IMR-90 (cell line): ENCODE measurements at regions not wholly inside any gene's neighbourhood (a gene's known extent, or its start where the extent isn't known, plus 50 kb on each side); places are given as distances from the start of the nearest gene placed in this dataset.
A peak's percentile ranks its signal among the peaks of the same experiment; 100 is the strongest.

ENCODE experiments used
- ATAC-seq: fragments of 200-7000 bp; cut with Tn5 transposase; 2 replicates; pipeline ENCODE4 v1.9.1; 2020; ENCODE audit warnings: low read depth, mild to moderate bottlenecking, moderate library complexity
- BruUV-seq: library from RNA; stranded (reverse); fragments of 400-500 nt; replicated peaks from 2 replicates; lab custom pipeline; 2021; lab: Mats Ljungman, UMichigan
- CTCF ChIA-PET: fragments of 300-600 bp; formaldehyde crosslinking; extraction: SDS; loops from one replicate; lab custom pipeline; 2021; ENCODE audit warnings: antibody characterized with exemption; lab: Yijun Ruan, JAX
- POLR2A ChIA-PET: fragments of 300-600 bp; sonication (Branson Sonifier 250); formaldehyde crosslinking; loops from one replicate; lab custom pipeline; 2022; ENCODE audit warnings: antibody characterized with exemption; ENCODE audit not compliant: unreplicated experiment; lab: Charles Lee
- DNase-seq: peaks from one replicate; pipeline ENCODE4 v3.0.0; 2013
- H2AFZ ChIP-seq: replicated peaks from 2 replicates; pipeline ENCODE3; 2013; ENCODE audit warnings: low read length, mild to moderate bottlenecking; ENCODE audit not compliant: poor library complexity
- H2AK5ac ChIP-seq: 2 replicates; pipeline ENCODE4 v1.6.1; 2013; ENCODE audit warnings: low read depth, low read length, inconsistent platforms
- H2AK9ac ChIP-seq: replicated peaks from 2 replicates; pipeline ENCODE3; 2013; ENCODE audit warnings: mild to moderate bottlenecking, low read depth, low read length, moderate library complexity; ENCODE audit not compliant: poor library complexity
- H2BK120ac ChIP-seq: 2 replicates; pipeline ENCODE4 v1.6.1; 2013; ENCODE audit warnings: low read depth, low read length, inconsistent platforms
- H2BK15ac ChIP-seq: 3 replicates; pipeline ENCODE4 v1.6.1; 2013; ENCODE audit warnings: low read depth, low read length, inconsistent platforms
- H2BK20ac ChIP-seq: 2 replicates; pipeline ENCODE4 v1.6.1; 2013; ENCODE audit warnings: low read depth, mild to moderate bottlenecking, inconsistent platforms, low read length, moderate library complexity
- H2BK5ac ChIP-seq: 2 replicates; pipeline ENCODE4 v1.6.1; 2013; ENCODE audit warnings: mild to moderate bottlenecking, low read depth, low read length, inconsistent platforms; ENCODE audit not compliant: poor library complexity, severe bottlenecking
- H3K14ac ChIP-seq: replicated peaks from 2 replicates; pipeline ENCODE4 v1.6.1; 2013; ENCODE audit warnings: low read depth, low read length, inconsistent platforms
- H3K18ac ChIP-seq: 2 replicates; pipeline ENCODE4 v1.6.1; 2013; ENCODE audit warnings: low read depth, low read length, control low read depth
- H3K23ac ChIP-seq: 2 replicates; pipeline ENCODE4 v1.6.1; 2013; ENCODE audit warnings: low read depth, low read length, inconsistent platforms
- H3K27ac ChIP-seq: 2 replicates; pipeline ENCODE4 v1.5.1; 2013; ENCODE audit warnings: mild to moderate bottlenecking, control low read depth, low read length; ENCODE audit not compliant: insufficient read depth
- H3K27me3 ChIP-seq: 2 replicates; pipeline ENCODE4 v1.6.1; 2013; ENCODE audit warnings: low read length; ENCODE audit not compliant: control insufficient read depth, insufficient read depth
- H3K36me3 ChIP-seq: 2 replicates; pipeline ENCODE4 v1.6.1; 2013; ENCODE audit warnings: low read length, mixed read lengths; ENCODE audit not compliant: control insufficient read depth, insufficient read depth
- H3K4ac ChIP-seq: 2 replicates; pipeline ENCODE4 v1.6.1; 2013; ENCODE audit warnings: low read depth, low read length, inconsistent platforms
- H3K4me1 ChIP-seq: 2 replicates; pipeline ENCODE4 v1.6.1; 2013; ENCODE audit warnings: low read length, mixed read lengths; ENCODE audit not compliant: control insufficient read depth, insufficient read depth
- H3K4me2 ChIP-seq: 2 replicates; pipeline ENCODE4 v1.6.1; 2013; ENCODE audit warnings: low read depth, mild to moderate bottlenecking, control low read depth, low read length, moderate library complexity
- H3K4me3 ChIP-seq: 2 replicates; pipeline ENCODE4 v1.5.1; 2013; ENCODE audit warnings: low read depth, mild to moderate bottlenecking, control low read depth, low read length, moderate library complexity; ENCODE audit not compliant: insufficient read depth
- H3K56ac ChIP-seq: 2 replicates; pipeline ENCODE4 v1.6.1; 2013; ENCODE audit warnings: low read length, inconsistent platforms; ENCODE audit not compliant: insufficient read depth; ENCODE audit errors: extremely low read depth
- H3K79me1 ChIP-seq, 2 experiments: 2 replicates each; pipeline ENCODE4 v1.6.1; 2013; ENCODE audit warnings: low read length in 2 of 2, inconsistent platforms in 1 of 2, low read depth in 1 of 2
- H3K9ac ChIP-seq: 2 replicates; pipeline ENCODE4 v1.6.1; 2013; ENCODE audit warnings: low read depth, low read length, control low read depth
- H3K9me1 ChIP-seq: 2 replicates; pipeline ENCODE4 v1.6.1; 2013; ENCODE audit warnings: low read length, inconsistent platforms; ENCODE audit not compliant: insufficient read depth
- H3K9me3 ChIP-seq: 2 replicates; pipeline ENCODE4 v1.6.1; 2013; ENCODE audit warnings: low read length; ENCODE audit not compliant: control insufficient read depth, insufficient read depth
- H4K20me1 ChIP-seq: 2 replicates; pipeline ENCODE4 v1.6.1; 2013; ENCODE audit warnings: low read length, inconsistent platforms; ENCODE audit not compliant: insufficient read depth
- H4K5ac ChIP-seq: 2 replicates; pipeline ENCODE4 v1.6.1; 2013; ENCODE audit warnings: mild to moderate bottlenecking, low read depth, low read length, control low read depth
- H4K8ac ChIP-seq, 2 experiments: 2 replicates each; pipeline ENCODE4 v1.6.1; 2013; ENCODE audit warnings: low read depth in 2 of 2, low read length in 2 of 2, control low read depth in 1 of 2, inconsistent platforms in 1 of 2
- H4K91ac ChIP-seq: 2 replicates; pipeline ENCODE4 v1.6.1; 2013; ENCODE audit warnings: low read depth, low read length, inconsistent platforms; ENCODE audit not compliant: insufficient read depth
- CEBPB ChIP-seq: IDR thresholded peaks from 2 replicates; pipeline ENCODE4 v1.6.1; 2012; ENCODE audit warnings: low read depth, low read length, improper control_type of control experiment
- CTCF ChIP-seq: conservative IDR thresholded peaks from 2 replicates; pipeline ENCODE4 v1.5.1; 2012; ENCODE audit warnings: mild to moderate bottlenecking, low read depth, low read length, improper control_type of control experiment
- MAFK ChIP-seq: IDR thresholded peaks from 2 replicates; pipeline ENCODE4 v1.6.1; 2012; ENCODE audit warnings: low read depth, low read length, improper control_type of control experiment
- MAZ ChIP-seq: IDR thresholded peaks from 2 replicates; pipeline ENCODE4 v1.6.1; 2012; ENCODE audit warnings: low read depth, mild to moderate bottlenecking, low read length, improper control_type of control experiment, moderate library complexity, borderline replicate concordance
- MXI1 ChIP-seq: IDR thresholded peaks from 2 replicates; pipeline ENCODE4 v1.6.1; 2012; ENCODE audit warnings: low read depth, mild to moderate bottlenecking, low read length, moderate library complexity, borderline replicate concordance
- NFE2L2 ChIP-seq: fragments of 150-350 bp; IDR thresholded peaks from 2 replicates; pipeline ENCODE4 v1.6.1; 2016; ENCODE audit warnings: low read depth, mild to moderate bottlenecking, low read length
- POLR2A ChIP-seq: IDR thresholded peaks from 2 replicates; pipeline ENCODE4 v1.6.1; 2012; ENCODE audit warnings: mild to moderate bottlenecking, low read depth, low read length
- RAD21 ChIP-seq: IDR thresholded peaks from 2 replicates; pipeline ENCODE4 v1.6.1; 2012; ENCODE audit warnings: low read length, improper control_type of control experiment
- RCOR1 ChIP-seq: IDR thresholded peaks from 2 replicates; pipeline ENCODE4 v1.6.1; 2012; ENCODE audit warnings: mild to moderate bottlenecking, low read length, improper control_type of control experiment; ENCODE audit not compliant: insufficient replicate concordance
- USF2 ChIP-seq: fragments of 150-350 bp; IDR thresholded peaks from 2 replicates; pipeline ENCODE4 v1.6.1; 2017; ENCODE audit warnings: mild to moderate bottlenecking, antibody characterized with exemption, low read length, low read depth
- WGBS, 2 experiments: methylation state at CpG; one replicate each; pipeline versions ENCODE4 v1.1.5 to v1.1.7; 2013; ENCODE audit warnings: missing lambda C conversion rate in 2 of 2; ENCODE audit not compliant: insufficient read length in 1 of 2; ENCODE audit errors: extremely low coverage in 2 of 2; 5-methylcytosine and 5-hydroxymethylcytosine counted together
- dilution Hi-C: fragments of 300-500 bp; cut with HindIII; formaldehyde crosslinking; loops from one replicate; pipeline ENCODE4 v1.14.3; 2018; ENCODE audit warnings: low sequenced_read_pairs; ENCODE audit not compliant: unreplicated experiment
- in situ Hi-C: fragments of 300-500 bp; cut with MboI; formaldehyde crosslinking; loops from 3 replicates; pipeline ENCODE4 v1.14.3; 2019; ENCODE audit warnings: low sequenced_read_pairs, inconsistent platforms, mixed read lengths
- intact Hi-C: fragments of 100-400 bp; cut with micrococcal nuclease; formaldehyde crosslinking; loops from 2 replicates; pipeline ENCODE4 v1.10.0; 2022
- TF ChIP-seq, protein P1 (sequence below): fragments of 150-350 bp; IDR thresholded peaks from 2 replicates; pipeline ENCODE4 v1.6.1; 2016; ENCODE audit warnings: low read depth, mild to moderate bottlenecking, low read length, moderate library complexity, borderline replicate concordance

DNA sequence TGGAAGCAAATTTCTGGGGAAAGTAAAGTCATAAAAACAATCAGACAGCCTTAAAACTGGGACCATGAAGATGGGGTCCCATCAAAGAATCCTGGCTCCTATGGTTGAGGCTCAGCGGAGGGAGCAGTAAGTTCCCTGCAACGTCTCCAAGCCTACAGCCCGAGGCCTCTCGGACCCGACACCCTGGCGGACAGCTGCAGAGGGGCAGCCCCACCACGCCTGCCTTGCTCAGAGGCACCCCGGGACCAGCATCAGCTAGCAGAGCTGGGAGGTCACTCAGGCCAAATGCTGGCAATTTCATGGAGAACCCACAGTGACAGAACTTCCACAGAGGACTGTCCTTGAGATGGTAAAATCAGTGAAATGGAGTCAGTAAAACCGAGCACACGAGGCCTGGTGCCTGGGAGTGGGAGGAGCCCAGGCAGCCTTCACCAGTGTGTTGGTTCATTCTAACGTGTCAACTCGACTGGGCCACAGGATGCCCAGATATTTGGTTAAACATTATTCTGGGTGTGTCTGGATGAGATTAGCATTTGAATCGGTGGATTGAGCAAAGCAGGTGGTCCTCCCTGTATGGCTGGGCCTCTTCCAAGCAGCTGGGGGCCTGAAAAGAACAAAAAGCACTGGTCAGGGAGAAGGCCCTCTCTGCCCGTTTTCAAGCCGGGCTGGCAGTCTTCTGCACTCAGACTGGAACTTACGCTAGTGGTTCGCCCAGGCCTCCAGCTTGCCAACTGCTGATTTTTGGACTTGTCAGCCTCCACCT, 96.2 kb upstream of the INSIG1 start:
- in situ Hi-C loops (no loop called here), dilution Hi-C loops (no loop called here), intact Hi-C loops (no loop called here)
- Histone ChIP-seq H2AK9ac (no peak overlapping the region), H3K4me3 (no peak overlapping the region), H3K4me1 (peaks cover 5% of the 10 kb centered on the region; the same call in 1 of the 2 replicates), H3K14ac (no peak overlapping the region), H2AK5ac (no peak overlapping the region), H3K18ac (no peak overlapping the region), H4K5ac (no peak overlapping the region), H3K36me3 (no peaks in the 10 kb centered on the region), H4K8ac (no peak overlapping the region), H3K9me3 (peaks cover 2% of the 10 kb centered on the region), H4K91ac (no peak overlapping the region), H2BK15ac (0 out of 3 replicates have a peak overlapping the region, but pooled peaks have one; percentile 49), H2AFZ (no peak overlapping the region), H3K27ac (no peak overlapping the region), H3K23ac (no peak overlapping the region), H2BK5ac (no peak overlapping the region), H3K79me1 (no peaks in the 10 kb centered on the region), H2BK120ac (no peak overlapping the region; the same call in 1 of the 2 replicates), H3K9me1 (peaks cover 16% of the 10 kb centered on the region), H3K4ac (no peak overlapping the region), H4K20me1 (no peaks in the 10 kb centered on the region), H2BK20ac (no peak overlapping the region), H3K27me3 (no peaks in the 10 kb centered on the region), H3K9ac (no peak overlapping the region), H3K56ac (no peak overlapping the region), H3K4me2 (no peak overlapping the region)
- no peak for ATAC-seq
- TF ChIP-seq MXI1 (no peak), MAFK (no peak), CEBPB (no peak), CTCF (no peak), MAZ (no peak), USF2 (no peak), NFE2L2 (no peak), RAD21 (no peak), POLR2A (no peak), RCOR1 (no peak)
- TF ChIP-seq, protein P1, sequence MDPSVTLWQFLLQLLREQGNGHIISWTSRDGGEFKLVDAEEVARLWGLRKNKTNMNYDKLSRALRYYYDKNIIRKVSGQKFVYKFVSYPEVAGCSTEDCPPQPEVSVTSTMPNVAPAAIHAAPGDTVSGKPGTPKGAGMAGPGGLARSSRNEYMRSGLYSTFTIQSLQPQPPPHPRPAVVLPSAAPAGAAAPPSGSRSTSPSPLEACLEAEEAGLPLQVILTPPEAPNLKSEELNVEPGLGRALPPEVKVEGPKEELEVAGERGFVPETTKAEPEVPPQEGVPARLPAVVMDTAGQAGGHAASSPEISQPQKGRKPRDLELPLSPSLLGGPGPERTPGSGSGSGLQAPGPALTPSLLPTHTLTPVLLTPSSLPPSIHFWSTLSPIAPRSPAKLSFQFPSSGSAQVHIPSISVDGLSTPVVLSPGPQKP = no peak
- CTCF ChIA-PET = interaction anchor here (1.2 kb wide), 1 partner anchor 12 kb away, joined by 3 read pairs; no protein-coding TSS in a partner anchor
- BruUV-seq = no TSS peak
- POLR2A ChIA-PET = no interaction called here
- DNase-seq = no peak
- WGBS, 2 experiments = 84% methylated on average over 7 of the region's 17 CpGs; no CpG with 5 or more reads in 1 of the 2 experiments
